Esophagus squamous epithelium (tissue), 4 donors: ENCODE measurements at regions not wholly inside any gene's neighbourhood (a gene's known extent, or its start where the extent isn't known, plus 50 kb on each side); places are given as distances from the start of the nearest gene placed in this dataset.

Experiments used
- CTCF ChIP-seq, 6 experiments: fragments of 450-650 bp in 4 of 6; fragments of 200-600 bp in 2 of 6; sonication (generic) in 2 of 6; IDR thresholded peaks; one replicate each; pipeline ENCODE4 v1.5.1; 2016 to 2019; ENCODE audit warnings: antibody characterized with exemption in 6 of 6, mild to moderate bottlenecking in 4 of 6, moderate library complexity in 4 of 6
- POLR2A ChIP-seq, 4 donors: fragments of 450-650 bp; IDR thresholded peaks; one replicate each; pipeline ENCODE4 v1.6.1; 2017; ENCODE audit warnings: antibody characterized with exemption in 4 of 4, mild to moderate bottlenecking in 4 of 4, moderate library complexity in 3 of 4

- TF ChIP-seq CTCF (IDR thresholded peaks at IDR 0.05) (no peak), POLR2A (IDR thresholded peaks at IDR 0.05) (no peak)
Measured at GRCh38 chr9:134494905-134495304, 146.7 kb upstream of the COL5A1 start.
